ENCODE measurements at regions not wholly inside any gene's neighbourhood (a gene's known extent, or its start where the extent isn't known, plus 50 kb on each side); places are given as distances from the start of the nearest gene placed in this dataset.

GRCh38 chr6:90375681-90376439 is 79.2 kb upstream of the BACH2 start:
- TF ChIP-seq CTCF (IDR thresholded peaks at IDR 0.05), result no peak
- no peak for TF ChIP-seq POLR2A (IDR thresholded peaks at IDR 0.05)
